ENCODE measurements at regions not wholly inside any gene's neighbourhood (a gene's known extent, or its start where the extent isn't known, plus 50 kb on each side); places are given as distances from the start of the nearest gene placed in this dataset.
A peak's percentile ranks its signal among the peaks of the same experiment; 100 is the strongest.

DNA sequence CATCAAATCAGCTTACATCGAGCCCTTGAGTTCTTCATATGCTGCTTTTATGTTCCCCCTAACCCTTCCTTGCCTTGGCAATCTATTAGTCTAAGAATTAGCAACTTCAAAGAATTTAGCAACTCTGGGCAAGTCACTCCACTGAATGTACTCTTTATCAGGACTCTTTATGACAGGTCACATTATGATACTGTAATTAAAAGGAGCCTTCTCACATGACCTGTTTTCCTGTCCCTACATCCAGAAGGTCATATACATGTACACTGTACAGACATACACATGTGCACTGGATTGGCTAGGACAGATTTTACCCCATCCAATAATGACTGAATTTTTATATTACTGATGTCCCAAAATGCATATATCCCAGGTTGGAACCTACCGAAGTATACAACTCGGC, 463.1 kb downstream of the SHQ1 start:
- Mint-ChIP-seq H3K27me3 (no peaks in the 10 kb centered on the region), H3K4me1 (ENCODE audit: low read depth) (peaks cover 88% of the 10 kb centered on the region), H3K36me3 (ENCODE audit: low read depth) (peaks cover 46% of the 10 kb centered on the region), H3K4me3 (no peak overlapping the region), H3K9me3 (no peaks in the 10 kb centered on the region), H3K27ac (peak overlapping the region; percentile 53)
- DNase-seq = no peak

DNA sequence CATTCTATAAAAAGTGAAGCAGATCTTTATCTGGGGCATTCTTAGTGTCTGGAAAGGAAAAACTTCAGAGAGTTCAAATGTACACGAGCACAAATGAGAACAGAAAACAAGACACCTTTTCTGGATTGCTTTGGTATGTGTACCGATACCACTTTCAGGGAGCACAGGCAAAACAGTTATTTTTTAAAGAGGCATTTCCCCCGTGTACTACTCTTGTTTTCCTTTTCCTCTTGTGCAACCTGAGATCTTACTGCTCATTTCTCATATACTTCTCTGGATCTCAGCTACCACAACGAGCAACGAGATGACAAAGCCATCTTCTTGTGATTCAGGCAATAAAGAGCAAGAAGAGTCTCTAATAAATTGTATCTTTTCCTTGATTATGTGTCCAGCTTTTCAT, 463.6 kb downstream of the SHQ1 start:
- Mint-ChIP-seq H3K27ac (peak overlapping the region; percentile 53), H3K36me3 (ENCODE audit: low read depth) (peaks cover 47% of the 10 kb centered on the region), H3K4me1 (ENCODE audit: low read depth) (peaks cover 94% of the 10 kb centered on the region), H3K27me3 (no peaks in the 10 kb centered on the region), H3K4me3 (no peak overlapping the region), H3K9me3 (no peaks in the 10 kb centered on the region)
- no peak for DNase-seq

DNA sequence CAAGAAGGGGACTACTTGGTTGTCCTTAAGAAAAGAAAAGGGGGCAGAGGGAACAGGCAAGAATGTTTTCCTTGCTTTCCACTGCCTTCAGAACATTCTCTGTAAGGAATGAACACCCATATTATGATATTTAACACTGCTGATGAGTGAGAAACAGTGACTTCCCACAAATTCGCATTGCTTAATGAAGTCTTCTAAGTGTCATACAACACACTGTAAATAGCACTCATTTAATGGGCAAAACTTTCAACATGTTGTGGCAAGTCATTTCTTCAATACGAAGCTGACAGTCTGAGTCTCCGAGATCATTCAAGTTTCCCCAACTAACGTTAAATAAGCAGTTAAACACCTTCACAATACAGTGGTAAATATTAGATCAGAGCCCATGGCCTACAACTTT, 464.4 kb downstream of the SHQ1 start:
- DNase-seq = no peak
- Mint-ChIP-seq H3K4me3 (no peak overlapping the region), H3K27me3 (no peaks in the 10 kb centered on the region), H3K36me3 (ENCODE audit: low read depth) (peaks cover 55% of the 10 kb centered on the region), H3K27ac (peak overlapping the region; percentile 53), H3K4me1 (ENCODE audit: low read depth) (peaks cover 95% of the 10 kb centered on the region), H3K9me3 (no peaks in the 10 kb centered on the region)

DNA sequence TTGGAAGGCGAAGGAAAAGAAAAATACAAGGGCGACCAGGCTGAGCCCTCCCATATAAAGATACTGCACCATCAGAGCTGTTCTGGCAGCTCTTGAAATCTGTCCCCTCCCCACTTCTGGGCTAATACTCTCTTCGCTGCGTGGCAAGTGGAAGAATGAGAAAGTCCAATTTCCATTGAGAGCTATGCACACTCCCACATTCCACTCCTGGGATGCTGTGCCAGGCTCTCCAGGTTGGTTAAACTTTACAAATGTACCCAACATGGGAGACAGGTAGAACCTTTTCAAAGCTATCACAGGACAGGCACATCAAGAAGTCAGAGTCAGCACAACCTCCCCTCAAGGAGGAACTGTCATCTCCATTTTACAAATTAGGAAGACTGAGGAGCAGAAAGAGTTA, 465.0 kb downstream of the SHQ1 start:
- Mint-ChIP-seq H3K4me1 (ENCODE audit: low read depth) (peaks cover 96% of the 10 kb centered on the region), H3K4me3 (no peak overlapping the region), H3K36me3 (ENCODE audit: low read depth) (peaks cover 61% of the 10 kb centered on the region), H3K27ac (no peak overlapping the region), H3K27me3 (no peaks in the 10 kb centered on the region), H3K9me3 (no peaks in the 10 kb centered on the region)
- no peak for DNase-seq

DNA sequence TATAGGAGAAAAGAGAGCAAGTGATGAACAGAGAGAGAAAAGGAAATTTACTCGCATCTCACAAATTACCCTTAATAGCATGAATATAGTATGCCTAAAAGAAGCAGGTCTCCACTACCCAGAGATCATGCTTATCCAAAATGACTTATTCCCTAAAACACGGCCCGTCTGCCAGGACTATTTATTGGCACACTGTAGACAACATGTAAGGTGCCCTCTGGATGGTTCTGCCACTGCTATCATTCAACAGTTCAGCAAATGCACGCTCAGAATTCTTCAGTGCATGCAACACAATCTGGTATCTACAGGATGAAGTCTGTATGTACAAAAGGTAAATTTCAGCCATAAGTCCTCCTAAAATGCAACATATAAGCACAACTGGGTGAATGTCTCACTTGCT, 465.8 kb downstream of the SHQ1 start:
- H3K4me1 Mint-ChIP-seq (ENCODE audit: low read depth) = peaks cover 91% of the 10 kb centered on the region
- no peak overlapping the region for H3K4me3 Mint-ChIP-seq
- H3K36me3 Mint-ChIP-seq (ENCODE audit: low read depth) = peaks cover 64% of the 10 kb centered on the region
- no peak for DNase-seq
- H3K9me3 Mint-ChIP-seq = no peaks in the 10 kb centered on the region
- H3K27me3 Mint-ChIP-seq = no peaks in the 10 kb centered on the region
- no peak overlapping the region for H3K27ac Mint-ChIP-seq

DNA sequence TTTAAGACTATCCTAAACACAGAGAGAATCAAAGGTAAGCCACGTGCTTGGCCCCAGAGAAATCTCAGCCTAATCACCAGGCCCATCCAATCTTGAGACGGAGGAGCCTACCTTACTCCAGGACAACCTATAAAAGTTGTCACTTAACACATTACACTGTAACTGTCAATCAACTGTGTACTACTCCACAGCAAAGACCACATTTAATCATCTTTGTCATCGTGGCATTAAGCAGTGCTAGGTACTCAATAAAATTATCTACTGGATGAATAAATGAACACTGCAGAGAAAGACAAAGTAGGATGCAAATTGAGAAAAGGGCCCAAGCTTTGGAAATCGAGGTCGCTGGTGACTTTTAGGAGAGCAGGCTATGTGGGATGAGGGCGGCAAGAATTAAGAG, 466.7 kb downstream of the SHQ1 start:
- Mint-ChIP-seq H3K4me3 (no peak overlapping the region), H3K36me3 (ENCODE audit: low read depth) (peaks cover 68% of the 10 kb centered on the region), H3K4me1 (ENCODE audit: low read depth) (peaks cover 90% of the 10 kb centered on the region), H3K9me3 (no peaks in the 10 kb centered on the region), H3K27ac (peak overlapping the region; percentile 15), H3K27me3 (no peaks in the 10 kb centered on the region)
- no peak for DNase-seq

DNA sequence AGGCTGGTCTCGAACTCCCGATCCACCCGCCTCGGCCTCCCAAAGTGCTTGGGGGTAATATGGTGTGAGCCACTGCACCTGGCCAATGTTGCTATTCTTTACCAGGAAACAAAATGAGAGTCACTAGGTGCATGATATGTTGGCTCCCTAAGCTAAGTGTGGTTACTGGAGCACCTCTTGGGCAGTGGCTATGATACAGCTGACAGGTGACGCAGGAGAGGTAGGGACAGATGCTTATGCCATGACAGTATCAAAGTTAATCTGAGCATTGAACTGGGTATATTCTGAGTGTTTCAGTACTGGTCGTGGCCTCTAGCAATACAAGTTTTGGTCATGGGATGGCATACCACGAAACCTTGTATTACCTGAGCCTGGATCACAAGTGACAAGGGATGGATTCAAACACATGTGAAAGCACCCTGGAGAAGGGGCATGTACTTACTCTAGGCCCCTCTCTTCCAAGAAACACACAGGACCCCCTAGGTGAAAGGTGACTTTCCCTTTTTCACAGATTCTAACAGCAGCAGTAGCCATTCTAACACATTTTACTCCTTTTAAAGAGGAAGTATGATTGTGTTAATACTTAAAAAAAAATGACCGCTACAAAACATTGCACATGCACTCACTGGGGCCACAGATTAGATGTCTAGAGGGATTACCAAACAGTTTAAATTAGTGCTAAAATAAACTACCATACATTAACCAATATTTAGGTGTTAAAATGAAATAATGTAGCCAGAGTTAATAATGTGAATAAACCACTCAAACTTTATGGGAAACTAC, 467.3 kb downstream of the SHQ1 start:
- peaks cover 65% of the 10 kb centered on the region for H3K36me3 Mint-ChIP-seq (ENCODE audit: low read depth)
- peak overlapping the region; percentile 15 for H3K27ac Mint-ChIP-seq
- DNase-seq = no peak
- no peaks in the 10 kb centered on the region for H3K27me3 Mint-ChIP-seq
- no peaks in the 10 kb centered on the region for H3K9me3 Mint-ChIP-seq
- H3K4me3 Mint-ChIP-seq = no peak overlapping the region
- H3K4me1 Mint-ChIP-seq (ENCODE audit: low read depth) = peaks cover 89% of the 10 kb centered on the region

DNA sequence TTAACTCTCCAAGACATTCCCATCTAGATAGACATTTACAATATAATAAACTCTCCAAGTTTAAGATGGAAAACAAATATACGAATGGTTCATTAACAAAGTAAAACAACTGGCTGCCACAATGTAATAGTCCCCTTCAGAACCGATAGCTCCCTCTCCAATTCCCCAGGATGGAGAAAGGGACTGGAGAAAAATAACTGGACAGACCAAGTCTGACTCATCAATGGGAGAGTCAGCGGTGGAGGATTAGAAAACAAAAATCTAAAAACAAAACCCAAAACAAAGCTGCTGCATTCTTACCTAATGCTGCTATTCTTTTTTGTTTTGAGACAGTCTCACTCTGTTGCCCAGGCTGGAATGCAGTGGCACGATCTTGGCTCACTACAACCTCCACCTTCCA, 468.1 kb downstream of the SHQ1 start:
- H3K27me3 Mint-ChIP-seq = no peaks in the 10 kb centered on the region
- no peaks in the 10 kb centered on the region for H3K9me3 Mint-ChIP-seq
- no peak overlapping the region for H3K4me3 Mint-ChIP-seq
- H3K27ac Mint-ChIP-seq = no peak overlapping the region
- H3K36me3 Mint-ChIP-seq (ENCODE audit: low read depth) = peaks cover 68% of the 10 kb centered on the region
- DNase-seq = no peak
- peaks cover 91% of the 10 kb centered on the region for H3K4me1 Mint-ChIP-seq (ENCODE audit: low read depth)

DNA sequence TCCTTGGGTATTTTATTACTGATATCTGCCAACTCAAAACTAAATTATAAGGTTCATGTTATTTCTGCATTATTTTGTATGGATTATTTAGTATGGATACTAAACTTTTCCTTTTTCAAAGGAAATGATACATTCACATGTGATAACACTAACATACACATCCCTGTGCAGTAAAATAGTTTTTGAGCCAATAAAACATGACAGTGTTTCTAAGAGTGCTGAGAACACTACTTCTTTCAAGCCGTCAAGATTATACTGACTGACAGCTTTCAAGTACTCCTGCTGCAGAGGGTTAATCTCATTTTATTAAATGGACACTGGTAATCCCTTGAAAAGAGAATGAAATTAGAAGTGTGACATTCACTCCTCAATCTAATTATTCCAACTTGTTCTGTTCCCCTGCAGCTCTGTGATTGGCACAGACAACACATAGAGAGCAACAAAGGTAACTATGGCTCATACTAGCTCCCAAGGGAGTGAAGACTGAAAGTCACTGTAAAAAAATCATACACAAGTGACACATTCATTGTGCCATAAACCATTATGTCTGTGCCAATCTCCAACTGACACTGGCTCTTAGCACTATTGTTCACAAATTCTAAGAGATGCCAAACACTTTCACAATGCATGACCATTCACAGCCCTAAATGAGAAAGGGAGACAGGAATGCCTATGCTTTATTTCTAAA, 468.6 kb downstream of the SHQ1 start:
- Mint-ChIP-seq H3K27ac (no peak overlapping the region), H3K4me1 (ENCODE audit: low read depth) (peaks cover 91% of the 10 kb centered on the region), H3K27me3 (no peaks in the 10 kb centered on the region), H3K9me3 (no peaks in the 10 kb centered on the region), H3K36me3 (ENCODE audit: low read depth) (peaks cover 65% of the 10 kb centered on the region), H3K4me3 (no peak overlapping the region)
- no peak for DNase-seq

DNA sequence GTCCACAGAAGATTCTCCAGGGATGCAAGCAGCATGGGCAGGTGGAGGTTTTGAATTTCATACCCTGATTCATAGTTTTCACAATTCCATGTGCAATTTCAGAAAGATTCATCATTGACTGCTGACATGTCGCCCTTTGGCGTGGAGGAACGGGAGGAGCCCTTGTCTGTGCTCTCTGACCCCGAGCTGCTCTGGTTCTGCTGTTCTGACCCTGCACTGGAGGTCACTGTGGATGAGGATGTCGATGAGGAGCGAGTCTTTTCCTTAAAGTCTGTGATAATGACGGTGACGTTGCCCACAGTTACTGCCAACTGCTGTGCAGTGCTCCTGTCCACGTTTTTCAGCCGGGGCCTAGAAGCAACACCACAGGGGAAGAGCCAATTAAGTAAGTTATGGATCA, 470.0 kb downstream of the SHQ1 start:
- H3K4me1 Mint-ChIP-seq (ENCODE audit: low read depth) = peaks cover 90% of the 10 kb centered on the region
- no peak for DNase-seq
- peak overlapping the region; percentile 35 for H3K27ac Mint-ChIP-seq
- H3K36me3 Mint-ChIP-seq (ENCODE audit: low read depth) = peaks cover 63% of the 10 kb centered on the region
- peaks cover 2% of the 10 kb centered on the region for H3K9me3 Mint-ChIP-seq
- H3K27me3 Mint-ChIP-seq = no peaks in the 10 kb centered on the region
- no peak overlapping the region for H3K4me3 Mint-ChIP-seq

DNA sequence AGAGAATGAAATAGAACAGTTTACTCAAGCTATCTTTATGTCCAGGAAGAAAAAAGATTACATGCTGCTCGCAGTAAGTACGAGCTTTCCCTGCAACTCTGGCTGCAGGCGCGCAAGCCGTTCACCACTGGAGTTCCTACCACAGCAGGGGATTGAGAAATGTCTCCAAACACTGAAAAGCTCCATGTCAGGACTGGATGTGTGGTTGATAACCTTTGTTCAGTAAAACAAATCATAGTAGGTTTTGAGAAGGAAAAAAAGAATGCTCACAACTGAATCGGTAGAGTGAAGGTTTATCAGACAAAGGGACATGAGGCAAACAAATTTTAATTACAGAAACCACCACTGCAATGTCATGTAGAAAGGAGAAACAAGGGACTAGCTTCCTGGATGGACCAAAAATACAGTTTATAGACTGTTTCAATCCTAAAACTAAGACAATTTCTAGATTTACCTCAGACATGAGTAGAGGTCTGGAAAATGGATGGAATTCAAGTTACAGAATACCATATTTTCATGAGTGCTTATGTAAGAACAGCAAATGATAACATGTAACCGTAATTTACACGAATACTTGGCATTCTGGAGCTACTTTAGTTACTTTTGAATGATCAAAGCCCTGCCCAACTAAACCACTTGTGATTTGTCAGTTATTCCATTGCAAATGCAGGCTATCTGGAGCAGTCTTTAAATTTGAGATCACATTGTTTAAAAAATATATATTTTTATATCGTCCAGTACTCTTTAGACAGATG, 471.1 kb downstream of the SHQ1 start:
- peak overlapping the region; percentile 2 for H3K27ac Mint-ChIP-seq
- no peaks in the 10 kb centered on the region for H3K27me3 Mint-ChIP-seq
- peaks cover 58% of the 10 kb centered on the region for H3K36me3 Mint-ChIP-seq (ENCODE audit: low read depth)
- peaks cover 2% of the 10 kb centered on the region for H3K9me3 Mint-ChIP-seq
- H3K4me3 Mint-ChIP-seq = no peak overlapping the region
- no peak for DNase-seq
- H3K4me1 Mint-ChIP-seq (ENCODE audit: low read depth) = peaks cover 87% of the 10 kb centered on the region

DNA sequence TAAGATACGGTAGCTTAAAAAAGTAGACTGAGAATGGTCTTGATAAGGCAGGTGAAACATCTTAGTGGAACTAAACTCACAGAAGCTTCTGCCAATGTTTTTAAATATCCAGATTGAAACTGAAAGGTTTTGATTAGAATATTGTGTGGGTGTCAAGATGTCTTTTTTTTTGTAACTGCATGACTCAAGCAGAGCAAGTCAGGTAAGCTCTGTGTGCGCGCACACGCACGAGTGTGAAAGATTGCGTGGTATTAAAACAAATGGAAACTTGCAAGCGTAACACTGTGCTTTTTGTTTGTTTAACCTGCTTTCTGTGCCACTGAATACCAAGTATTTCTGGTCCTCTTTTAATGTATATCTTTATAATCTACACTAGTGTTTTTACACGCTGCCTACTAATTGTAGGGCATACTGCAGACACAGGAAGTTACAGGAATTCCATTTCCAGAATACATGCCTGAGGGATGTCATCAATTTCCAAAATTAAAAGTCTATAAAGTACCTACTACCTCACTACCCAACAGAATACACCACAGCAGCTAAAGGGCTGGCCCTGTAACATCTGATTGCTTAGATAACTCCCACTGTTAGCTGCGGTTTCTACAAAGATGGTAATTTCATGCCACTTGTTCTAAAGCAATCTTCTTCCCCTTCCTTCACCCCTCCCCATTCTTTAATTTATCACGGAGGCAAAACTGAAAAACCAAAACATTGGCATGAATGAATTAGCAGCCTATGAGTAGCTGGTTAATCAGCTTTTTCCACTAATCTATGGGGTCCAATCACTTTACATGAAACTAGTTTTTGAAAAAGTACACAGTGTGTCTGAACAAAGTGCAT, 472.8 kb downstream of the SHQ1 start:
- peak overlapping the region; percentile 67 for H3K4me3 Mint-ChIP-seq
- H3K36me3 Mint-ChIP-seq (ENCODE audit: low read depth) = peaks cover 49% of the 10 kb centered on the region
- H3K27ac Mint-ChIP-seq = peak overlapping the region; percentile 98
- H3K4me1 Mint-ChIP-seq (ENCODE audit: low read depth) = peaks cover 80% of the 10 kb centered on the region
- peaks cover 5% of the 10 kb centered on the region for H3K9me3 Mint-ChIP-seq
- H3K27me3 Mint-ChIP-seq = no peaks in the 10 kb centered on the region
- DNase-seq = peak; percentile 63

DNA sequence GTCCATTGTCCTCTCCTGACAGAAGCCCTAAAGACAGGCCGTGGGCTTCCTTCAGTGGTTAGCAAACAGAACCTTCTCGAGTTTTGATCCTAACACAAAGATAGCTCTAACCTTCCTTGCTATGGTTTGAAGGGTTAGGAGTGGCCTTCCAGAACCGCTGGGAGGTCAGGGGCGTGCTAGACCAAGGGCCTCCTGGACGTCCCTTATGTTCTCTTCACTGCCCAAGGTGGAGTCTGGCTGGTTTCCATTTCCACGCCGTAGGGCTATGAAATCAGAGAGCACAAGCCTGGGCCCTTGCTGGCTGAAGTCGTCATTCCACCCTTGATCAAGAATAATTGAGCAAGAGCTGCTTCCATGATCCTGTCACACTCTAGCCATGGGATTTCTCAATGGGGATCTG, 475.1 kb downstream of the SHQ1 start:
- H3K27me3 Mint-ChIP-seq = no peaks in the 10 kb centered on the region
- H3K4me1 Mint-ChIP-seq (ENCODE audit: low read depth) = peaks cover 59% of the 10 kb centered on the region
- DNase-seq = no peak
- peak overlapping the region; percentile 8 for H3K27ac Mint-ChIP-seq
- peaks cover 32% of the 10 kb centered on the region for H3K36me3 Mint-ChIP-seq (ENCODE audit: low read depth)
- H3K4me3 Mint-ChIP-seq = no peak overlapping the region
- H3K9me3 Mint-ChIP-seq = peaks cover 5% of the 10 kb centered on the region

DNA sequence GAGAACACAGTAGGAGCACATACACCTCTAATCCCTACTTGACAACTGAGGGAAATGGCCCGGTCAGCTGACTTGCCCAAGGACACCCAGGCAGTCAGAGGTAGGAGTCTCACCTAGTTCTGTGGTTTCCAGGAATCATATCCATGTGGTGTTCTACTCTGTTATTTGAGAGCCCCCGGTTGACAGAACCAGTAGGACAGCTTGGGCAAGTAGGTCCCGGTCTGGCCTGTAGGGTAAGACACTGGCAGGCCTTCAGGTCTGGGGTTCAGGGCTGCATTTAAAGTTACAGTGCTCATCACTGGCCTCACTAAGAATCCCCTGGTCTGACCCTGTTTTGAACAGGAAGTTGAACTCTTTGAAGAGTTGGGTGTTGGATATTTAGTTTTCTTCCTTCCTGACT, 476.1 kb downstream of the SHQ1 start:
- Mint-ChIP-seq H3K27me3 (no peaks in the 10 kb centered on the region), H3K4me3 (no peak overlapping the region), H3K9me3 (peaks cover 5% of the 10 kb centered on the region), H3K4me1 (ENCODE audit: low read depth) (peaks cover 55% of the 10 kb centered on the region), H3K27ac (no peak overlapping the region), H3K36me3 (ENCODE audit: low read depth) (peaks cover 24% of the 10 kb centered on the region)
- DNase-seq = no peak
